ENCODE measurements at regions not wholly inside any gene's neighbourhood (a gene's known extent, or its start where the extent isn't known, plus 50 kb on each side); places are given as distances from the start of the nearest gene placed in this dataset.

DNA sequence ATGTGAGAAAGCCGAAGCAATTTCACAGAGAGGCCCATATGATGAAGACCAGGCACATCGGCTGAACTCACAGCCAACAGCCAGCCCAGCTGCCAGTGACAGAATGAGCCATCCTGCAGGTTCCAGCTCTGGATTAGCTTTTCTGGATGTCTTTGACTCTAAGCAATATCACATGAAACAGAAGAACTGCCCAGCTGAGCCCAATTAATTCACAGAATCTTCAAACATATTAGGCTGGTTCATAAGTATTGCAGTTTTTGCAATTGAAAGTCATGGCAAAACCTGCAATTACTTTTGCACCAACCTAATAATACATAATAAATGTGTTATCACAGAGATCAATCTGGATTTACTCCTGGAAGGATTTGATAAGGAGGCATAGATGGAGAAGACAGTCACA is 299.9 kb downstream of the RAB28 start:
- DNase-seq (ENCODE audit: low read depth in 4 of 4, low spot score in 1 of 4) = no peak

DNA sequence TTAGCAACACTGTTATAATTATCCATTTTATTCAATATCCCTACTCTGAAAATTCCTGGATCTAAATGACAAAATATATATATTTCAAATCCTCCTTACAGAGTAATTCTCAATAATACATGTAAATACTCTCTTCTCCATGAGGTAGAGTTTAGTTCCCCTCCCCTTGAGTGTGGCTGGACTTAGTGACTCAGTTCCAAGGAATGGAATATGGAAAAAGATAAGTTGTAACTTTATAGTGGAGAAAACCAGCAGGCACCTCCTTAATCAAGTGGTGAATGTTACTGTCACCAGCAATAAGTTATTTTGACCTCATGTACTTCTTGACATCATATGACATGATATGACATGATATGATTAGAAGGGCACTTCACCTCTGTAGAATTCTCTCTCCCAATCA is 302.0 kb downstream of the RAB28 start:
- no peak for DNase-seq (ENCODE audit: low read depth in 4 of 4, low spot score in 1 of 4)

DNA sequence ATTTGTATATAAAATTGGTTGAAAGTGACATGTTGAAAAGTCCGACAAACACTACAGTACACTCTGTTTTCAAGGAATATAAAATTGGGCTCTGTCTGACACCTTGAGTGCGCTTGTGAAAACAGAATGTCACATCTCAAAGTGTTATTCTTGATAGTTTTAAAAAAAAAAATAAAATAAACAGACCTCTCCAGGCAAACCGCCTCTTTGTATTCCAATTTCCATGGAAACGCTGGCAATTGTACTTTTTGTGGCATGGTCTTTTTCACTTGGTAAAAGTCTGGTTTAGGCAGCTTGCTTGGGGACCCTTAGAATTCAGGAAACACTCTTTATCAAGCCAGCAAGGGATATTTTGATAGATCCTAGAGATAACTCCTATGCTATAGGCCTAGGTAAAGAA is 302.5 kb downstream of the RAB28 start:
- no peak for DNase-seq (ENCODE audit: low read depth in 4 of 4, low spot score in 1 of 4)

DNA sequence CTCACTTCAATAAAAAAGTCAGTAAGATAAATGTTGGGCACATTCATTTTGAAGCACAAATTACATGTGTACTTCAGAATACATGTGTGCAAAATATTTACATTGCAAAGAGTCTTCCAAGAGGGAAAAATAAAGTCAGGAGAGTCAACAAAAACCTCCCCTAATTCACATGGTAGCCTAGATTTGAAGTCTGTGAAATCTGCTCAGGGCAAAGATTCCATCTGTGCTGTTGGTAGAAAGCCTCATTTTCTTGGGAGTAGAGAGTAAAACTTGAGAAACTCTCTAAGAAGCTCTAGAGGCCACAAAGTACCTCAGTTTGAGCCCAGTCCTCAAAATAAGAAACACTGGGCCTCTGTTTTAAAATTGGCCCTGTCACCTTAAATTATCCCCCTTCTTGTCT is 303.4 kb downstream of the RAB28 start:
- DNase-seq (ENCODE audit: low read depth in 4 of 4, low spot score in 1 of 4) = no peak

DNA sequence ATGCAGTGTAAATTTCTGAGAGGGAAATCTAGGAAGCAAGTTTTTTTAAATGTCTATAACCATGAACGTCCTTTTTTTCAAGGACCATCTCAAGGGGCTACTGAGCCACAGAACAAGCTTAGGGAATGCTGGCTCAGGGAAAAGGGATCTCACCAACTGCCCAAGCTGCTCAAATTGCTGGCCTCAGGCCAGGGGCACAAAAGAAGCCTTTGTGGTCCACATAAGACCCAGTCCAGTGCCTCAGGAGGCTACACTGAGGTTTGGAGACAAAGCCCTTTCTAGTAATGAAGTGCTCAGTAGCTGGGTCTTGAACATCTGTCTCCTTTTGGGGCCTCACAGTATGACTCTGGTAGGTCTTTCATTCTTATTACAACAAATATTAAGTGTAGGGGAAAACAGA is 305.5 kb downstream of the RAB28 start:
- no peak for DNase-seq (ENCODE audit: low read depth in 4 of 4, low spot score in 1 of 4)

DNA sequence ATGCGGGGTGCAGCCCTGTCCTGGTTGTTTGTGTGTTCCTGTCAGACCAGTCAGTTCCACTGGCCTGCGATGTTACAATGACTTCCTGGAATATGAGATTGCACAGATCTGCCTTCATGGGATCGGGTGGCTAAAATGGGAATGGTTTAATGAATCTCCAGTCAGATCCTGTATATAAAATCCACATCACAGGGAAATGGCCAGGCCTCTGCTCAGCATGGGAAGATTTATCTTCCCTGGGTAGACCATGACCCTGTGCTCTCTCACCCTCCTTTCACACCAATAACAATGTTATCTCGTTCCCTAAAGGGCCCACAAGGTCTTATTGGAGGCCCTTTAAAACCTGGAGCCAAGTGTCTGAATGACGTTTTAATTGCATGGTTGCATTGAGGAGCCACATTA is 307.4 kb downstream of the RAB28 start:
- DNase-seq (ENCODE audit: low read depth in 4 of 4, low spot score in 1 of 4) = no peak

DNA sequence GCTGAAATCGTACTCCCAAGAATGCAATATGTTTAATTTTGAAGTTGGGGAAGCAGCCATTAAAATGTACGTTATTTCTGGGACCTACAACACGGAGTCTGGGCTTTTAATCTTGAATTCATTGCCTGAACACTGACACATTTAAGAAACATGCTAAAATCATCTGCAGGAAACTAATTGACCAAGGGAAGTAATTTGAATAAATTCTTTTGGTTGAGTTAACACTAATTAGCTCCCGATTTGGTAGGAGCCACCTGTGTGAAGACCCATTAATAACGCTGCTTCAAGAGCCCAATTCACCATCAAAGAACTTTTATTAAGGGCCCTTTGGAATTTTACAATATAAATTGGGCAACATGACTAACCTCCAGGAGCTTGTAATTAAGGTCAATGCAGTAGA is 309.2 kb downstream of the RAB28 start:
- DNase-seq (ENCODE audit: low read depth in 4 of 4, low spot score in 1 of 4) = no peak

DNA sequence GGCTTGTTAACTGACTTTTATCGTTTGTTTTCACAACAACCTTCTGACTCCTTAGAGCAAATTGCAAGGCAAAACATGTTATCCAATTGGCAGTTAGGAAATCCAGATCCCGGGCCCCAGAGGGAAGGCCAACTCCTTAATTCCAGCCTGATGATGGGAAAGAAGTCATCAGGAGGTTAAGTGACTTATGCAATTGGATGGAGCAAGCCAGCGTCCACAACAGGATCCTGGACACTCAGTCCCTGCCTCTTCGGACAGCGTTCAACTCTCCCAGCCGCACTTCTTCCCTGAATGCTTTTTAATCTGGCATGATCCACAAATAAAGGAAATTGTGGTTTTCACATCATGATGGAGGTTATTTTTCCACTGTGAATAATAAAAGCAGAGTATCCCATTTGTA is 310.1 kb downstream of the RAB28 start:
- no peak for DNase-seq (ENCODE audit: low read depth in 4 of 4, low spot score in 1 of 4)

DNA sequence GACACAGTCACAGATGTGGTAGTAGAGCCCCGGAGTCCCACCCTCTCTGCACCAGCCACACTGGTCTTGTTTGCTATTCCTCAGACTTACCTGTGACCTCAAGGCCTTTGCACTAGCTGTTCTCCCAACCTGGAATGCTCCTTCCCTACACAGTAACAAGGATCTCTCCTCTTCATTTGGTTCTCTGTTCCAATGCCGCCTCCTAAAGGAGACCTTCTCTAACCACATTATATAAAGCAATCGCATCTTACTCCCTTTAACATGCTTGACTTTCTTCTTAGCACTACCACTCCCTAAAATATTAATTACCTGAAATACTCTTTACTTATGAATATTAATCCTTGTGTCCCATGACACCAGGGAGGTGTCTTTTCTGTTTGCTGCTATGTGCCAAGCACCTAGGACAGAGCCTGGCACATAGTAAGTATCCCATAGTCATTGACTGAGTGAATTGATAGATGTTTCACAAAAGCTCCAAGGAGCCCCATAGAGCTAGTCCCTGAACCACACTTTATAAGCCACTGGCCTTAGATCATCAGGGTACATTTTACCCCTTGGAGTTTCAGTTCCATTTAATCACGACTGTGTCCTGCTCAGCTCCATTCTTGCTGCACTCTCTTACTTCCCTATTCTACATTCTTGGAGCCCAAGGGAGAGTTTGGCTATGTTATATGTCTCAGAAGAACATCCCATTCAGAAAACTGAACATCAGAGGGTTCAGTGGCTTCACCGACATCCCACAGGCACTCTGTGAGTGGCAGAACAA is 312.7 kb downstream of the RAB28 start:
- no peak for DNase-seq (ENCODE audit: low read depth in 4 of 4, low spot score in 1 of 4)

DNA sequence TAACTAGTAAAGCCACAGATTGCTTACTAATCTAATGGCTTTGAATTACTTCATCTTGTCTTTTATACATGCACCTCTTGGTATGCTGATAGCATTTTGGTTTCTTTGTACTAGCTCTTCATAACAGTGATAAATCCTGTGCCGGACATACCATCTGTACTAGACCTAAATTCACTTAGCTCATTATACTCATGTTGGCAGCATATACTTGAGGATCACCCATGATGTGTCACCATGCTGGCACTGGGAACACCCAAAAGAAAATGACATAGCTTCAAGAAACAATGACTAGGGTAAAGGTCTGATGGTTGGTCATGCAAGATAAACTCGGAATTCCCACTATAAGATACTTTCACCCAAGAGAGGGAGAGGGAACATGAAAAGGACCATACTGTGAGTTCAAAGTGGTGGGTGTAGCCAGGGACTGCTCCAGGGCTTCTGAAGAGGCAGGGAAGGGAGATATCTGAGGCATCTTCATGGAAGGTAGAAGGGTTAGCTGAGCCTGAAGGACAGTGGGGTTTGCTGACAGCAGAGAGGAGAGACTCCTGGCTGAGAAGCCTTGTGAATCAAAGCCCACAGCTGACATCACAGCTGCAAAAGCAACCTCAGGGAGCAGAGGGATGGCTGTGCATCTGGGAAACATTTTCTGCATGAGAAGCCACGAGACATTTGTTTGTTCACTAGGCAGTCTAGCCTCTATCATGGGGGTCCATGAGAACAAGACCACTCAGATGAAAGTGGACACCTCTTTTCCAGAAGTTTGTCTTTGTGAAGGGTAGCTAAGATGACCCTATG is 314.2 kb downstream of the RAB28 start:
- DNase-seq (ENCODE audit: low read depth in 4 of 4, low spot score in 1 of 4) = no peak

DNA sequence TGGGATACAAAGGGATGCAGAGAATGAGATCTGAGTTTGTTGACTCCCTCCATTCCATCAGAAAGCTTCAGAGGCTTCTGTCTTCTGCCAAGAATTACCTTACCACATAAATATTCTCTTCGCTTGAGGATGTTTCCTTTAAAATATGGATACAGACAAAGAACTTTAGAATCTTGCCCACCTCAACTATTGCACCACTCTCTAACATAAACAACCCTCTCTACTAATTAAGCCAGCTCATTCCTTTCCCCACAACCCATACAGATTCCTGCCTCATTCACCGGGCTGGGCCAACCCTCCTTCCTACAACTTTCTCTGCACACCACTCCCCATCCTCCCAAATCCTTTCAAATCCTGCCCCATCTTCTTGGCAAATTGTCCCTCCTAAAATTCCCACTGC is 315.8 kb downstream of the RAB28 start:
- no peak for DNase-seq (ENCODE audit: low read depth in 4 of 4, low spot score in 1 of 4)

DNA sequence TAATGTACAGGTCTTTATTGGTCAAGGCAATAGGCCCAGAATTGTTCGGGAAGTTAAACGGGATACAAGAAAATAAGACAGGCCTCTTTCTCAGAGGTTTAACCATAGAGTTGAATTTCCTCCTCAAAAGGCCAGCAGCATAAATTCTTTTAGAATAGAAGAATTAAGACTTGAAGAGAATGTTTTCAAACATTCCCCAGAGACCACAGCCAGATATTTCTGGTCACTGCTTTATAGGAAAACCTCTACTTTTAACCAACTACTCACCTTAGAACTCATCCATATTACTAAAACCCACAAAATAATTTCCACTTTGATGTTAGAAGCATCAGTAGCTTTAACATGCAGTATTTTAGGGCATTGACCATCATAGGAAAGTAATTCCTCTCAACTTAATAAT is 317.9 kb downstream of the RAB28 start:
- no peak for DNase-seq (ENCODE audit: low read depth in 4 of 4, low spot score in 1 of 4)

DNA sequence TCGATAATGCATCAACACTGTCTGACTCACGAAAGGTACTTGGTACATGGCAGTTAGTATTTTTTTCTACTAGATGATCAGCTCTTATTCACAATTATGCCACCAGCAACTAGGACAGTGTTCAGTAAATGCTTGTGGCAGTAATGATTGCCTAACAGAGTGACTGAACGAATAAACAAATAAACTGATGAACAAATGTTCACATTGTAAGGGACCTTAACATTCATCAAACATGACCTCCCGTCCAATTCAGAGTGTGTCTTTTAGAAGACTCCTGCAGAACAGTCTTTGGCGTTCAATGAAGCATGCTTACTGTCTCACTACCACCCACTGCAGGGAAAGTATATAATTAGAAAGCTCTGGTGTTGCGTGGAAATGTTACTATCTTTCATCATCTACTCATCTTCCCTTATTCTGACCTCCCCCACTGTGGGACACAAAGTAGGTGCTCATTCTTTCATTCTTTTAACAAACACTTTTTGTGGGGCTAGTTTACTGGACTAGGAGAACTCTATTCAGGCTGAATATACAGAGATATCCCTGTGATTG is 319.3 kb downstream of the RAB28 start:
- DNase-seq (ENCODE audit: low read depth in 4 of 4, low spot score in 1 of 4) = no peak

DNA sequence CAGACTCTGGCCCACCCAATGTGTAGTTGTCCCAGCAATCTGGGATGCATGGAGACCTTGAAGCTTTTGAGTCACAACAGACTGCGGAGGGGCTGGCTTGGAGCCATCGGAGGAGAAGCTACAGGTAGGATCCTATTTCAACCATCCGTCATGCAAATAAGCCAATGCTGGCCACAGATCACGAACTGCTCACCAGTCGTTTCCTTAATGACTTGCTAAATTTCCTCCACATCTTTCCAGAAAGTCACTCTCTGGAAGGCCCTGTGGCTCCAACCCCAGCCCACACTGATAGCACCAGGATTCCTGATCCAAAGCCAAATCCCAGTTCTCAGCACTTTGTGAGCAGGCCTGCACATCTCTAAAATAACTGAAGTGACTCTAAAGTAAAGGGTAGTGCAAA is 321.3 kb downstream of the RAB28 start:
- no peak for DNase-seq (ENCODE audit: low read depth in 4 of 4, low spot score in 1 of 4)

DNA sequence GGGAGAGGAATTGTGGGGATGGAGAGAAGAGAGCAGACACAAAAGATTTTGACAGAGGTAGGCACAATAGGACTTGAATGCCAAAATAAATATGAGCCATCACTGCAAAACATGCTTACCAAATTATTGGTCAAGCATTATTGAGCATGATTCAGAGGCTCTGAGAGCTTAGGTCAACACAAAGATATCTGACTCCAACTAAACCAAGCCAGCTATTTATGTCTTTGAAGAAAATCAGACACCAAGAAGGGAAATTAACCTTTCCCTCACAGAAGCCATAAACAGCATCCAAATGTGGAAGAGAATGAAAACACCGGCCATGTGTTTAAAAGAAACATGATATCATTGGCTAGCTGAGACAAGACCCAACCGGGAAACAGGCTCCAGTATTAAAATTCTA is 323.2 kb downstream of the RAB28 start:
- DNase-seq (ENCODE audit: low read depth in 4 of 4, low spot score in 1 of 4) = no peak

DNA sequence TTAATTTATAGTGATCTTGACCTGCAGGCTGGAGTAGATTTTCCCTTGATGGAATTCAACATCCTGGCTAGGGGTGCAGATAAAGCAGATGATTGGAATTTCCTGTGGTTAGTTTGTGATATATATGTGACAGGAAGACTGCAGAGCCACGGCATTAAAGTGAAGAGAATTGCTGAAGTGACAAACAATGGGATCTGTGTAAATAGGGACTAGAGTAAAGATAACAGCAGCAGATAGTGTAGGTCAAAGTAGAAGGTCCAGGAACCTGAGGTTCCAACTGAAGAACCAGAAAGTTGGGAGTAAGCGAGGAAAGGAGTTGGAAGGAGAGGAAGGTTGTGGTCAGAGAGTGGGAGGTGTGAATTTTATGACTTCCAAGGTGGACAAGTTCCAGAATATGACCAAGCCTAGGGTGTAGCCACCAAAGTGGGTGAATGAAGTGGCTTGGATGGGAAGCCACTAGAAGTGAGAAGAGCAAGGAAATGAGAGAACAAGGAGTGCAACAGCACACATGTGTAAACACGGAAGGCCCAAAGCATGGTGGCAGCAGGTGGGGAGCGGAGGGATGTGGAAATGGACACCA is 325.0 kb downstream of the RAB28 start:
- no peak for DNase-seq (ENCODE audit: low read depth in 4 of 4, low spot score in 1 of 4)

DNA sequence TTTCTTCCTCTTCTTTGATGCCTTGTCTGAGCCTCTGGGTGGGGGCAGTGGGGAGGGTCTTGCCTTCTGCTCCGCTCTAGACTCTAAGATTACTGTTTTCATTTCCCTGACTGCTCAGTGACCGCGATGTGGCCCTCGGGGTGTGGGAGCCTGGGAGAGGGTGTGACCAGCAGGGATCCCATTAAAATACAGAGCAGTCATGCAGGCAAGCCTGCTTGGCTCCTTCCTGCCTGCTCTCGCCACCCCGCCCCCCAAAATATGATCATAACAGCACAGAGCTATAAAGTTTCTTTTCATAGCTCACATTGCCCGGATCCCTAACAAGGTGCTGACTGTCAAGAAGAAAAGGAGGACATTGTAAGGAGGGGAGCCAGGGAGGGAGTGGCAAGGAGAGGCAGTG is 332.9 kb downstream of the RAB28 start:
- no peak for DNase-seq (ENCODE audit: low read depth in 4 of 4, low spot score in 1 of 4)

DNA sequence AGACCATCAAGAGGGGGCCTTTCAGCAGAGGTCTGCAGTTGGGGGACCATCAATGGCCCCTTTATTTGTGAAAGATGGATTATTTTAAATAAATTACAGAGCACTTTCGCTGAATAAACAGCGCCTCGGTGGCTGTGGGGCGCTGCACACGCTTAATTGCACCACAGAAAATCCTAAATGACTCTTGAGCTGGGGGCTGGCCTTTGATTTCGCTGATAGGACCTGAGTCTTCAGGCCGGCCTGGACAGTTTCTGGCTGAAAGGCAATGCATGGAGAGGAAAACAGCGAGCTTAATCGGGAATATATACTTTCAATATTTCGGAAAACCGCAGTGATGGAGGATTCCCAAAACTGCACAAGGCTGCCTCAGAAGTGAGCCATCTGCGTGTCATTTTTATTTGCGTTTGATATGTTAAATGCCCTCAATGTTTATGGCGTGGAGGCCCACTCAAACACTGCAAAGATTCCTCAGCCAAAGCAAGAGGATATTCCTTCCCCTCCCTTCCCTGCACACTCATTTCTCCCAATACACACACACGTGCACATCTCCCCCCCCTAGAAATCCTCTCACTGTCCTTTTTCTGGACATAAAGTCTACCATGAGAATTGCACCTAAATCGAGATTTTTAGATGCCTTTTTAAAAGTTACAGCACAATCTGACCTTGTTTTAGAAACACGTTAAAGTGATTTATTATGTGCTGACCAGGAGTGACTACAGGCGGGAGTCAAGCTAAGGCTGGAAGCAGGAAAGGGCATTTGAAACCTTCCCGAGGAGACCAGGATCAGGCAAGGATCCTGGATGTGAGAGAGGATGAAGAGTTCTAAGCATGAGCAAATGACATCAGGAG is 340.7 kb downstream of the RAB28 start:
- no peak for DNase-seq (ENCODE audit: low read depth in 4 of 4, low spot score in 1 of 4)

DNA sequence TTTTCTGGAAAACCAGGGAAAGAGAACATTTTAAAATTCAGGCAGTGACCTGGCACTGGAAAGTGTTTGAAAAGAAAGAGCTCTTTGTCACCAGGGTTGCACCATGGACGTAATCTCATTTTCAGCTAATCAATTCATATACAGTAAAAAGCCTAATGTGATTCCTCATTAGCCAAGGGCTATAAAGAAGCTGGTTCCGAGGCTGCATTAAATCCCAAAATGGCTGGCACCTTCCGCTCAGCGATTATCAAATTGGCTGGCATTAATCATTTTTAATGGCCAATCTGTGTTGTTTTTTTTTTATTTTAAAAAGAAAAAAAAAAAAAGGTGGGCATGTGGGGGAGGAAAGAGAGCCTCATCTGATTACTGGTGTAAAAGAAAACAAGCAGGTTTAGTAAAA is 341.4 kb downstream of the RAB28 start:
- DNase-seq (ENCODE audit: low read depth in 4 of 4, low spot score in 1 of 4) = no peak

DNA sequence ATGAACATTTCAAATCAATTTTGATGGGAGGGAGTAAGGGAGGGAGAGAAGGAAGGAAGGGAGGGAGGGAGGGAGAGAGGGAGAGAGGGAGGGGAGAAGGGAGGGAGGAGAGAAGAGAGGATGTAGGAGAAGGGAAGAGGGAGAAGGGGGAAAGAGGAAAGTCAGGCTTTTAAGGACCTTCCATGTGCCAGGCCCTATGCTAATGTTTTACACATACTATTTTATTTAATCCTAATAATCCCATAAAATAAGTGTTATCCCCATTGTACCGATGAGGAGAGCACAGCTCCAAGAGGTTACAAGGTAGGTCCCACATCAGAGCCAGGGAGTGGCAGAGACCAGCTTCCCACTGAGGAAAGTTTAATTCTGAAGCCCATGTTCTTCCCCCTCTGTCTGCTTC is 341.9 kb downstream of the RAB28 start:
- no peak for DNase-seq (ENCODE audit: low read depth in 4 of 4, low spot score in 1 of 4)

DNA sequence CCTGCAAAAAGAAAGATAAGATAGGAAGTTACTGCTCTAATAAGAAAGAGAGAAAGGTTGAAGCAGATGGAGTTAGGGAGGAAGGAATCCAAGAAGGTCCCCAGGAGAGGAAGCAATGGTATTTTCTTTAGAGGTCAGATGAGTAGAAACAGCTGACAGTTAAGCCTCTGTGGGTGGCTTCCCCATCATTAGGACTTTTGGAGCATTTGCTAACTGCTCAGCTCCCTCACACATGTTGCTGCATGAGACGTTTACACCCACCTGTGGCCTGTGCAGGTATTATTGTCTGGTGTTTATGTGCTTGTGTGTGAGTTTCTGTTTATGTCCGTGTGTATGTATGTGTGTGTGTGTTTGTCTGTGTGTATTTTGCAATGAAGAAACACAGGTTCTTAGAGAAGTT is 346.8 kb downstream of the RAB28 start:
- no peak for DNase-seq (ENCODE audit: low read depth in 4 of 4, low spot score in 1 of 4)
